OCI-LY7 (cell line): ENCODE measurements at regions not wholly inside any gene's neighbourhood (a gene's known extent, or its start where the extent isn't known, plus 50 kb on each side); places are given as distances from the start of the nearest gene placed in this dataset.

Experiments
- BruUV-seq: library from RNA; stranded (reverse); fragments of 400-500 nt; replicated peaks from 2 replicates; lab custom pipeline; 2021; lab: Mats Ljungman, UMichigan
- CTCF ChIA-PET: fragments of 300-600 bp; sonication (Branson Sonifier 250); formaldehyde crosslinking; loops from one replicate; lab custom pipeline; 2022; ENCODE audit warnings: antibody characterized with exemption; ENCODE audit not compliant: unreplicated experiment; lab: Charles Lee
- POLR2A ChIA-PET: fragments of 300-600 bp; sonication (Branson Sonifier 250); formaldehyde crosslinking; loops from one replicate; lab custom pipeline; 2022; ENCODE audit warnings: antibody characterized with exemption; lab: Charles Lee
- DNase-seq: peaks from one replicate; pipeline ENCODE4 v3.0.0-alpha.2; 2015; ENCODE audit warnings: low spot score
- H2AFZ ChIP-seq: fragments of 200-600 bp; sonication (generic), shearing (Covaris generic); 2 replicates; pipeline ENCODE4 v1.6.1; 2014; ENCODE audit warnings: mild to moderate bottlenecking, antibody characterized with exemption, low read length, moderate library complexity
- H3K27ac ChIP-seq: fragments of 200-600 bp; sonication (generic); 2 replicates; pipeline ENCODE4 v1.5.1; 2014; ENCODE audit warnings: mixed run types, low read depth, mild to moderate bottlenecking, moderate library complexity, low read length, inconsistent platforms; ENCODE audit not compliant: poor library complexity, severe bottlenecking
- H3K36me3 ChIP-seq: fragments of 200-600 bp; sonication (generic); 2 replicates; pipeline ENCODE4 v1.6.1; 2014; ENCODE audit warnings: mild to moderate bottlenecking, antibody characterized with exemption, low read length, moderate library complexity, mixed read lengths; ENCODE audit not compliant: insufficient read depth
- H3K4me1 ChIP-seq: fragments of 200-600 bp; sonication (generic); 2 replicates; pipeline ENCODE4 v1.5.1; 2014; ENCODE audit warnings: mild to moderate bottlenecking, low read length; ENCODE audit not compliant: insufficient read depth, poor library complexity, severe bottlenecking
- H3K4me2 ChIP-seq: fragments of 200-600 bp; sonication (generic); 2 replicates; pipeline ENCODE4 v1.6.1; 2014; ENCODE audit warnings: mild to moderate bottlenecking, low read length
- H3K4me3 ChIP-seq: fragments of 200-600 bp; sonication (generic); 2 replicates; pipeline ENCODE4 v1.5.1; 2014; ENCODE audit warnings: mild to moderate bottlenecking, low read depth, low read length; ENCODE audit not compliant: poor library complexity, severe bottlenecking
- H3K79me2 ChIP-seq: fragments of 200-600 bp; sonication (generic); 2 replicates; pipeline ENCODE4 v1.6.1; 2016; ENCODE audit warnings: low read depth, mild to moderate bottlenecking, low read length, moderate library complexity, mixed read lengths; ENCODE audit not compliant: insufficient read depth
- H3K9me2 ChIP-seq: fragments of 200-600 bp; sonication (generic); 2 replicates; pipeline ENCODE4 v1.6.1; 2016; ENCODE audit warnings: mild to moderate bottlenecking, low read length, mixed read lengths; ENCODE audit not compliant: insufficient read depth
- H3K9me3 ChIP-seq: fragments of 200-600 bp; sonication (generic); 2 replicates; pipeline ENCODE4 v1.6.1; 2014; ENCODE audit warnings: mild to moderate bottlenecking, mixed run types, low read length, mixed read lengths
- H4K20me1 ChIP-seq: fragments of 200-600 bp; sonication (generic); 2 replicates; pipeline ENCODE4 v1.6.1; 2014; ENCODE audit warnings: mild to moderate bottlenecking, antibody characterized with exemption, low read length, moderate library complexity, mixed read lengths; ENCODE audit not compliant: insufficient read depth
- CTCF ChIP-seq: fragments of 200-600 bp; sonication (generic); conservative IDR thresholded peaks from 2 replicates; pipeline ENCODE4 v1.5.1; 2014; ENCODE audit warnings: mild to moderate bottlenecking, antibody characterized with exemption, low read length, moderate library complexity, mixed read lengths
- EZH2phosphoT487 ChIP-seq: fragments of 200-600 bp; sonication (generic); IDR thresholded peaks from 2 replicates; pipeline ENCODE4 v1.6.1; 2018; ENCODE audit warnings: low read depth, borderline replicate concordance, mild to moderate bottlenecking, mixed run types, antibody characterized with exemption, low read length, moderate library complexity, mixed read lengths
- intact Hi-C: fragments of 100-400 bp; cut with micrococcal nuclease; formaldehyde crosslinking; loops from one replicate; pipeline ENCODE4 v1.10.0; 2022; ENCODE audit not compliant: unreplicated experiment

GRCh38 chr10:44832595-44833390, 78.3 kb upstream of the TMEM72 start:
- TF ChIP-seq EZH2phosphoT487 (no peak), CTCF (no peak)
- Histone ChIP-seq H3K36me3 (no peaks in the 10 kb centered on the region), H3K9me3 (no peaks in the 10 kb centered on the region), H3K4me3 (no peak overlapping the region), H3K4me1 (no peaks in the 10 kb centered on the region), H2AFZ (no peak overlapping the region), H3K27ac (no peak overlapping the region), H4K20me1 (no peaks in the 10 kb centered on the region), H3K9me2 (no peaks in the 10 kb centered on the region), H3K4me2 (no peak overlapping the region), H3K79me2 (no peaks in the 10 kb centered on the region)
- BruUV-seq = no TSS peak
- DNase-seq = no peak
- intact Hi-C loops = no loop called here
- CTCF ChIA-PET = no interaction called here
- POLR2A ChIA-PET = no interaction called here

GRCh38 chr10:44834131-44834530, 77.0 kb upstream of the TMEM72 start:
- BruUV-seq = no TSS peak
- intact Hi-C loops = no loop called here
- no peaks in the 10 kb centered on the region for H3K79me2 ChIP-seq
- TF ChIP-seq CTCF = no peak
- no peaks in the 10 kb centered on the region for H3K9me3 ChIP-seq
- H3K9me2 ChIP-seq = no peaks in the 10 kb centered on the region
- POLR2A ChIA-PET = no interaction called here
- no peak overlapping the region for H3K27ac ChIP-seq
- H3K4me3 ChIP-seq = no peak overlapping the region
- H2AFZ ChIP-seq = no peak overlapping the region
- no peaks in the 10 kb centered on the region for H3K36me3 ChIP-seq
- CTCF ChIA-PET = no interaction called here
- H4K20me1 ChIP-seq = no peaks in the 10 kb centered on the region
- no peak for DNase-seq
- no peaks in the 10 kb centered on the region for H3K4me1 ChIP-seq
- H3K4me2 ChIP-seq = no peak overlapping the region

- intact Hi-C loops = no loop called here
- H3K4me3 ChIP-seq = no peak overlapping the region
- no peak for TF ChIP-seq CTCF
- TF ChIP-seq EZH2phosphoT487 = no peak
- H3K4me2 ChIP-seq = no peak overlapping the region
- H3K4me1 ChIP-seq = no peaks in the 10 kb centered on the region
- BruUV-seq = no TSS peak
- no peak overlapping the region for H3K27ac ChIP-seq
- no peaks in the 10 kb centered on the region for H4K20me1 ChIP-seq
- no peaks in the 10 kb centered on the region for H3K9me3 ChIP-seq
- POLR2A ChIA-PET = no interaction called here
- no peak for DNase-seq
- CTCF ChIA-PET = no interaction called here
- no peaks in the 10 kb centered on the region for H3K9me2 ChIP-seq
- no peaks in the 10 kb centered on the region for H3K36me3 ChIP-seq
- no peaks in the 10 kb centered on the region for H3K79me2 ChIP-seq
- no peak overlapping the region for H2AFZ ChIP-seq
Observed at GRCh38 chr10:44835300-44835699, 75.8 kb upstream of the TMEM72 start.
